GM12865 (cell line): ENCODE measurements at regions not wholly inside any gene's neighbourhood (a gene's known extent, or its start where the extent isn't known, plus 50 kb on each side); places are given as distances from the start of the nearest gene placed in this dataset.

Experiments used
- DNase-seq: peaks from one replicate; pipeline ENCODE4 v3.0.0; 2010; ENCODE audit warnings: low read depth
- H3K4me3 ChIP-seq: 2 replicates; pipeline ENCODE4 v1.5.1; 2011; ENCODE audit warnings: mild to moderate bottlenecking, low read depth, low read length, control low read depth
- TF ChIP-seq, protein P1 (sequence below): IDR thresholded peaks from 2 replicates; pipeline ENCODE4 v1.5.1; 2011; ENCODE audit warnings: low read length, control low read depth, low read depth, inconsistent platforms; ENCODE audit not compliant: insufficient read depth; ENCODE audit errors: missing control alignments

- TF ChIP-seq, protein P1, sequence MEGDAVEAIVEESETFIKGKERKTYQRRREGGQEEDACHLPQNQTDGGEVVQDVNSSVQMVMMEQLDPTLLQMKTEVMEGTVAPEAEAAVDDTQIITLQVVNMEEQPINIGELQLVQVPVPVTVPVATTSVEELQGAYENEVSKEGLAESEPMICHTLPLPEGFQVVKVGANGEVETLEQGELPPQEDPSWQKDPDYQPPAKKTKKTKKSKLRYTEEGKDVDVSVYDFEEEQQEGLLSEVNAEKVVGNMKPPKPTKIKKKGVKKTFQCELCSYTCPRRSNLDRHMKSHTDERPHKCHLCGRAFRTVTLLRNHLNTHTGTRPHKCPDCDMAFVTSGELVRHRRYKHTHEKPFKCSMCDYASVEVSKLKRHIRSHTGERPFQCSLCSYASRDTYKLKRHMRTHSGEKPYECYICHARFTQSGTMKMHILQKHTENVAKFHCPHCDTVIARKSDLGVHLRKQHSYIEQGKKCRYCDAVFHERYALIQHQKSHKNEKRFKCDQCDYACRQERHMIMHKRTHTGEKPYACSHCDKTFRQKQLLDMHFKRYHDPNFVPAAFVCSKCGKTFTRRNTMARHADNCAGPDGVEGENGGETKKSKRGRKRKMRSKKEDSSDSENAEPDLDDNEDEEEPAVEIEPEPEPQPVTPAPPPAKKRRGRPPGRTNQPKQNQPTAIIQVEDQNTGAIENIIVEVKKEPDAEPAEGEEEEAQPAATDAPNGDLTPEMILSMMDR, result no peak
- no peak for DNase-seq
- no peak overlapping the region for H3K4me3 ChIP-seq
Observed at GRCh38 chr9:115594557-115594956, 476.6 kb upstream of the TNC start.

DNA sequence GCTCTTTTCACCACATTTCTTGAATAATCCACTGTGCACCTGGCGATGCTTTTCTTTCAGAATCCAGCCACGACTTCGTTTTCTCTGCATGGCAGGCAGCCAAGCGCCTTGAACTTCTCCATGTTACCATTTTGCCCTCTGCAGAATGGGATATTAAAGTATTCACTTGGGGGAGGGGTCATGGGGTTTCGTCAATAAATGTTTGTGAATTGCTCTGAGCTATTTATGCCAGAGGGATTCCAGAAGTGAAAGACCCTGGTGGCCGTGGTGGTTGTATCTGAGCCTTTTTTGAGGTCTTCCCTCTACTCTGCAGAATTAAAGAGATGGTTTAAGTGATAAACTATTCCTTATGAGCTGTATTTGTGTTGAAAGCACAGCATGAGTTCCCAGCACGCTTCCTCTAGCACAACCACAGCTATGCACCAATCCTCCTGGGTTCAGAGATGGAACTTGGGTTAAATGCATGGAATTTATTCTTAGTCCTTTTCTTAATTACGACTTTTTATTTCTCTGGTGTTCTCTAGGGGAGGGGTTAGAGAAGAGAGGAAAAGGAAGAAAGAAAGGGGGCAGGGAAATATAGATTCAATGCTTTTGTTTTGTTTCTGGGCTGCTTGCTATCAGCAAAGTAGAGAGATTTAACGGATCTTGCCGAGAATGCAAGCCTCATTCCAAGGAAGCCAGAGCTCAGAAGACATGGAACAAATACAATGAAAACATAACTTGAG, 478.2 kb upstream of the TNC start:
- TF ChIP-seq, protein P1, result no peak
- H3K4me3 ChIP-seq, result no peak overlapping the region
- DNase-seq, result no peak

DNA sequence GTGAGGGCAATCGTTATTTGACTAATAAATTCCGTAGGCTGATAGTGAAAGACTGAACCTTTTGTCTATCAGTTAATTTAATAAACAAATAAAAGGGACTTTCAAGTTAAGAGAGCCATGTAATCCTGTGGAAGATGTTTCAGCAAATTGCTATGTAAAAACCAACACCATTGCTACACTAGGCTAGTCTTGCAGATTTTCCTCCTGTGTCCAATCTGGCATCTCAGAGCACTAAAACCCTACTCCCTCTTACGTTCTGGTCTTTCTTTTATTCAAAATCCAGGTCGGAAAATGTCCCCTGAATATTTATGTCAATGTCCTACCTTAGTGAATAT, 478.8 kb upstream of the TNC start:
- TF ChIP-seq, protein P1, result no peak
- DNase-seq, result no peak
- H3K4me3 ChIP-seq, result no peak overlapping the region

GRCh38 chr9:115597330-115597895, 479.5 kb upstream of the TNC start:
- TF ChIP-seq, protein P1, result no peak
- no peak for DNase-seq
- no peak overlapping the region for H3K4me3 ChIP-seq

DNA sequence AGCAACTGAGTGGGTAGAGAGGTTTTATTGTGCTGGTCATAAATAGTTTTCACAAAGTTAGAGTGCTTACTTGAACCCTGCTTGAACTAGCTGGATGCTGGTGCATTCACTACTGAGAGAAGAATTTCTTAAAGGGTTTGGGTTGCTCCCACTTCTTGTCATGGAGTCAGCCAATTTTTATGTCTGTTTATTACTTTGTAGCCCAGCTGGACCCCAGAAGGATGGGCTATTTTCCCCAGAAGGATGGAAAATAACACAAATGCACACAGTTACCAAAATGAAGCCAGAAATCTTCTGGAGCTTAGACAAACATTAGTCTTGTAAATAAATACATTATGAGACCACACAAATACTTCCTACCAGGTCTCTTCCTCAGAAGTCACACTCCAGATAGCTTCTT, 480.8 kb upstream of the TNC start:
- TF ChIP-seq, protein P1, result no peak
- DNase-seq, result no peak
- no peak overlapping the region for H3K4me3 ChIP-seq

DNA sequence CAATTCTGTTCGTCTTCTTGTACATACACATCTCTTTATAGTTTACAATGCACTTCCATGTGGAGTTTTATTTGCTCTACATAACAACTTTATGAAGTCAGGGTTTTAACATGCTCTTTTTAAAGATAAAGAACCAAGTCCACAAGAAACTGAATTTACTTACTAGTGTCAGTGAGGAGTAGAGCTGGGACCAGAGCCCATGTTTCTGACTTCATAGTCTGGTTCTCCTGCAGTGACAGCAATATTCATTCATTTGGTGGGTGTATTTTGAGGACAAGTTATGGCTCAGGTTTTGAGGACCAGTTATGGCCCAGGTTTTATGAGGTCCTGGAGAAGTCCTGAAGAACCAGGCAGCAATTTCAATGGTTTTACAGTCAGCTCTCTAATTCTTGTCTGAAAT, 481.9 kb upstream of the TNC start:
- TF ChIP-seq, protein P1, result no peak
- DNase-seq, result no peak
- no peak overlapping the region for H3K4me3 ChIP-seq

DNA sequence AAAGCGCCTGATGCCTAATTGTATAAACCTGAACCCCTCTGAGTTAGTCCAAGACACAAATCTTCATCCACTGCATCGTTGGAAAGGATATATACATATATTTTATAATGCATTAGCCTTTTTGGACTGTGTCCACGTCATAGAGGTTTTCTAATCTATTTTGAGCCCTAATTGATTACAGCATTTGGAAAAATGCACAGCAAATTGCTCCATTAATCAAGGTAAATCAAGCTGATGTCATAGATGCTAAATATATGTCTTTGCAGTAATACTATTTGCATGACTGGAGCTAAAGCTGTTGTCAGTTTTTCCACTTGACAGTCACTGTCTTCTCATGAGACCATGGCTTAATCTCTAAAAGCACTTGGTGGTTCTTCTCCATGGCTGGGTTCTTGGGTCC, 483.5 kb upstream of the TNC start:
- DNase-seq, result no peak

More for the DNA sequence above, 483.5 kb upstream of the TNC start:
- TF ChIP-seq, protein P1, result no peak
- H3K4me3 ChIP-seq, result no peak overlapping the region
